Activated CD8-positive, alpha-beta memory T cell treated with anti-CD3 and anti-CD28 coated beads, Interleukin-2, amount 50 U/mL, for 1 hour (primary cell): ENCODE measurements at regions not wholly inside any gene's neighbourhood (a gene's known extent, or its start where the extent isn't known, plus 50 kb on each side); places are given as distances from the start of the nearest gene placed in this dataset.
"Not testable (repeated sequence)": the region's sequence is repeated elsewhere in the genome, so short reads cannot be mapped to it uniquely, and the experiment has no call there.

ENCODE experiments used
- DNase-seq: peaks from one replicate; pipeline ENCODE4 v3.0.0-alpha.2; 2020; ENCODE audit errors: extremely low read depth

DNA sequence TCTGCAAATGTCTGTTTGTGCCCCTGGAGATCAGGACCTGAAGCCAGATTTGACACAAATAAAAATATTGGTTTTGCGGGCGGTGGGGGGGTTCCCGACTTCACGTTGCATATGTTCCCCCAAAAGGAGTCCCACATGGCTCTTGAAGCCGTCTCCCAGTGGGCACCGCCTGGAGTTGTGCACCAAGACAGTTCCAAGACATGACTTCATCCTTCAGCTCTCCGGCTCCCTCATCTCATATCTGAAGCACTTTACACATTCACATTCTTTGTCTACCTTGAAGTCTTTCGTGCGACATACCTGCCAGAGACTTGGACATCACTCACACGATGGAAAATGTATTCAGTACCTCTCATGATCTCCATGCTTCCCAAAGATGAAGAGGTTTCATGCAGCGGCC is 362.8 kb upstream of the FOXK1 start:
- DNase-seq, result no peak

DNA sequence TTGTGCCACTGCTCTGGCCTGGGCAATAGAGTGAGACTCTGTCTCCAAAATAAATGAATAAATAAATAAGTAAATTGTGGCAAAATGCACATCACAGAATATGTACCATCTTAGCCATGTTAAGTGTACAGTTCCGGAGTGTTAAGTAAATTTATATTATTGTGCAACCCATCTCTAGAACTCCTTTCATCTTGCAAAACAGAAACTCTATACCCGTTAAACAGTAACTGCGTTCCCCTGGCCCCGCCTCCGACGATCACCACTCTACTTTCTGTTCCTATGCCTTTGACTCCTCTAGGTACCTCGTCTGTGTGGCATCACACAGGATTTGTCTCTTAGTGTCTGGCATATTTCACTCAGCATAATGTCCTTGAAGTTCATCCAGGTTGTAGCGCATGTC is 356.4 kb upstream of the FOXK1 start:
- DNase-seq, result no peak

DNA sequence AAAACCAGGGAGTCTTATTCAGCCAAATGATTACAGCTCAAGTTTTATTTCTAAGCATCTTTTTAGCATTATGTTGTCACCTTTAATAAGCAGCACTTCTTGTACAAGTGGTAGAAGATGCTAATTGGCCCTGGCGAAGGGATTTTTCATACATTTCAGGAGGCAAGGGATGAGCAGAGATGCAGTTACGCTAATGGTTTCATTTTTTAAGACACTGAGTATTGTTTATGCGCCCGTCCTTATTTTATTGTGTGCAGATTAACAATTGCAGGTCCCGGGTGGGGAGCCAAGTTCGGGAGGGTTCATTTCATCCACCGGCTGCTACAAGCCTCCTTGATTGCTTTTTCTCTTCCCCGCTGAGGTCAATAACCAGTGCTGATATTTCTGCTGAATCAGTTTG is 350.4 kb upstream of the FOXK1 start:
- DNase-seq, result no peak

DNA sequence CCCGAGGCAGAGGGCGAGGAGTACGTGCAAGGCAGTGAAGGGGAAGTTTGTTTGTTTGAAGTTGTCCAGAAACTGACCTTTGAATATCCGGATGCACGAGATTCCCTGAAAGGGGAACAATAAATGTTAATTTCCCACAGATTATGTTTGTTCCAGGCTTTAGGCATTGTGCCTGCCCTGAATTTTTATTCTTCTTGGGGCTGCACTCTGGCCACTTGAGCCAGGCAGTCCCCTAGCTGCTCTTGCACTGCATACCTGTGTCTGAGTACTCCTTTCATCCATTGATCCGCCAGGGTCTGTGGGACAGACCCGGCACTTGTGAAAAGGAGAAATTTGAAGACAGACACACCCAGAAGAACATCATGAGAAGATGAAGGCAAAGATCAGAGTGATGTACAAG is 343.5 kb upstream of the FOXK1 start:
- DNase-seq, result no peak

DNA sequence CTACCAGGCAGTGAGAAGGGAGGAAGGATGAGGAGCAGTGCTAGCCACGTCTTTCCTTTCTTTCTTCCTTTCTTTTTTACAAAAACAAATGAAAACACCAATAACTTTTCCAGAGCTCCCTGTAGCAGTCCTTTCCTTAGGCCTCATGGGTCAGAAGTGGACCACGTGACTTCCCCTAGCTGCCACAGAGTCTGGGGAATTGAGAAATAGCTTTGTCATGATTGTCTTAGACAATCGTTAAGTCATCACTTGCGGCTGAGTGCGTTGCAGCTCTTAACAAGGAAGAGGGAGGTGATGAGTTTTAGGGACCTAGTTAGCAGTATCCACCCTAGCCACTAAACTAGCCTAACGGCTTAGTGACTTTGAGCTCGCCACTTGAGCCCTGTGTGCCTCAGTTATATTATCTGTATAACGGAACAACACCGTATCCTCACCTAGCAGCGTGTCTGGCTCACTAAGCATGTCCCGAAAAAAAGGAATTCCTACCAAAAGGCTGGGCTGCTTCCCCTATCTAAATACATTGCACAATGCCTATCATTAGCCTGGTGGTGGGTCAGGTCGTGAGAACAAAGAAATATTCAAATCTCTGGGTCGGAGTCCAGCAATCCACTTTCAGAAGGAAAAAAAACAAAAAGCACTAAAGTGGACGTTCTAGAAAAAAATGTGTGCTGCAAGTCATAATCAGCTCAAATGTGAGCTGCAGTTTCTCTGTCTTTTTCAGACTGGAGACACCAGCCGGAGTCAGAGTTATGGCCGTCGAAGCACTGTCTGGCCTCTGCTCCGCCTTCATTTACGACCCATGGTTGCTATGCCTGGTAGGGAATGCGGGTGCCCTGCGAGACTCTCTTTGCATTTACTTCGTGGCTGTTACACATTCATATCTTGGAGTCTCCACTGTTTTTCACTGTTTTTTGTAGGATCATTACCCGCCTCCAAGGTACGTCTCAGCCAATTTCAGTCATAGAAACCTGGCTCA is 338.5 kb upstream of the FOXK1 start:
- DNase-seq, result no peak

DNA sequence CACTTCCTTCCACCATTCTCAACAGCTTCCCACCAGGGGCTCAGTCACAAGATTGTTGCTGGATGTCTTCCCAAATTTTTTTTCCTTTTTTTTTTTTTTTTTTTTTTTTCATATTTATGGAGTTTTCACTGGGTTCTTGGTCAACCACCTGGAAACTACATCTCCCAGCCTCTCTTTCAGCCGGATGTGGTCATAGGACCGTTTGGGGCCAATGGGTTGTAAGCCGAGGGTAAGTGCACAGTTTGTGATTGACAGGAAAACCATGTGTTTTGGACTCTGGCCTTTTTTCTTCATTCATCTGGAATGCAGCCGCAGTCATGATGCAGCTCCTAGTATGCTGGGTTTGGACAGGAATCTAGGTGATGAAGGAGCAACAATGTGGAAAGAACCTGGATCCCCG is 337.1 kb upstream of the FOXK1 start:
- no peak for DNase-seq

DNA sequence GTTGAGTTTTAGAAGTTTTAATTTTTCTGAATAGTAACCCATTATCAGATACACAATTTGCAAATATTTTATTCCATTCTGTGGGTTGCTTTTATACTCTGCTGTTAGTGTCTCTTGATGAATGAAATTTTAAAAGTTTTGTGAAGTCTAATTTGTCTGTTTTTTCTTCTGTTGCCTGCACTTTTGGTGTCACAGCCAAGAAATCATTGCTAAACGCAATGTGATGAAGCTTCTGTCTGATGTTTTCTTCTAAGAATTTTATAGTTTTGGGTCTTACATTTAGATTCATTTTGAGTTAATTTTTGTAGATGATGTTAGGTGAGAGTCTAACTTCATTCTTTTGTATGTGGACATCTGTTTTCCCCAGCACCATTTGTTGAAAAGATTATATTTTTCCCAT is 330.0 kb upstream of the FOXK1 start:
- no peak for DNase-seq

DNA sequence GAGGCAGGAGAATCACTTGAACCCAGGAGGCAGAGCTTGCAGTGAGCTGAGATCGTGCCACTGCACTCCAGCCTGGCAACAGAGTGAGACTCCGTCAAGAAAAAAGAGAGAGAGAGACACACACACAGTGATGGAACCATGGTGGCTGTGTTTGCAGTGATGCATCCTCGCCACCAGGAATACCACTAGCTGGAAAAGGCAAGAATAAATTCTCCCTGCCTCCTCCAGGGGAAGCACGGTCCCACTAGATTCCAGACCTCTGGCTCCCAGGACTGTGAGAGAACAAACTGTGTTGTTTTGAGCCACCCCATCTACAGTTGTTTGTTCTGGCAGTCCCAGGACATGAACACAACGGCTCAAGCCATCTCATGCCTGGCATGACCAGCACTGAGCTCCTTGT is 320.3 kb upstream of the FOXK1 start:
- no peak for DNase-seq

DNA sequence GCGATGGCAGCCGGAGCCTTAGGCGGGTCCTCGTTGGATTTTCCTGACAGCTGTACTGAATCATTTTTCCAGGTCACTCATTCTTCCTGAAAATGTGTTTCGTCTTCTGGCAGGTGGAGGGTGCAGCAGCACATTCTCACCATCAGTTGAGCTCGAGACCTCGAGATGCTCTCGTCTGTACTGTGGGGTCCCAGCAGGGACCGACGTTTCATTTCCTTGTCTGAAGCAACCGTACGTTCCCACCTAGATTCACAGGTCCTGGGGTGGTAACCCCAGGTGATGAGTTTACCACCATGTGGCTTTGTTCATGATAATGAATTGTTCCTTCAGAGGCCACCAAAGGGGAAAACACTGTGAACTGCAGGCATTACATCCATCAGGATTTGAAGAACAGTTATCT is 298.5 kb upstream of the FOXK1 start:
- DNase-seq, result no peak

DNA sequence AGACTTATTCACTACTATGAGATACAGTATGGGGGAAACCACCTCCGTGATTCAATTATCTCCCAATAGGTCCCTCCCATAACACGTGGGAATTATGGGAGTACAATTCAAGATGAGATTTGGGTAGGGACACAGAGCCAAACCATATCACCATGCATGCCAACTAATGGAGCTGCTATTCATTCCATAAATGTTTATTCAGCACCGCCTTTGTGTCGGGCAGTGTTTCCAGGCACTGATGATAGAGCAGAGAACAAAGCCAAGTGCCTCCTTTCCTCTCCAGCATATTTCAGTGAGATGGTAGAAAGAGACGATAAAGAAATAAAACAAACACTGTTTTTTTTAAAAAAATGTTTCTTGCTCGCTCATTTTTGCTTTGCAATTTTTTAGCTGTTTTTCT is 295.9 kb upstream of the FOXK1 start:
- no peak for DNase-seq

DNA sequence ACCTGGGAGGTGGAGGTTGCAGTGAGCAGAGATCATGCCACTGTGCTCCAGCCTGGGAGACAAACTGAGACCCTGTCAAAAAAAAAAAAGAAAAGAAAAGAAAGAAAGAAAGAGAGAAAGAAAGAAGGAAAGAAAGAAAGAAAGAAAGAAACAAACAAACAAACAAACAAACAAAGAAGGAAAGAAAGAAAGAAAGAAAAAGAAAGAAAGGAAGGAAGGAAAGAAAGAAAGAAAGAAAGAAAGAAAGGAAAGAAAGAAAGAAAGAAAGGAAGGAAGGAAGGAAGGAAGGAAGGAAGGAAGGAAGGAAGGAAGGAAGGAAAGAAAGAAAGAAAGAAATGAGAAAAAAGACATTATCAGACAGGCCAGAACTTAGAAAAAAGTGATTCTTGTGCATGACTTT is 291.0 kb upstream of the FOXK1 start:
- not testable (repeated sequence) for DNase-seq

DNA sequence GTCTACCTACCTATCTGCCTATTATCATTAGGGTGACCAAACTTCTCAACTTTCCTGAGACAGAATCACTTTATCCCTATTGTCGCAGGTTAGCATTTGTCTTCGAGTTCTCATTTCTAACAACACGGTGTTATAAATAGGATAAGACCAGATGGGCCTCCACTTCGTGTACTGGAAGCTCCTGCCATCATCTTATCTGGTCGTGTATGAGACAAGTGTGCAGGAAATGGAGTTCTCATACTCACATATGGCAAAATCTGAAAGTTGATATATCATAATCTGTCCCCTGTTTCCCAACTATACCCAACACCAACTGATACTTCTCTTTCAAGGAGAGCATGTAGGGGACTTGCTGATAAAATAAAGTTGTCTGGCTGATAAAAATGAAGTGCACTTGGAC is 287.4 kb upstream of the FOXK1 start:
- DNase-seq, result no peak

DNA sequence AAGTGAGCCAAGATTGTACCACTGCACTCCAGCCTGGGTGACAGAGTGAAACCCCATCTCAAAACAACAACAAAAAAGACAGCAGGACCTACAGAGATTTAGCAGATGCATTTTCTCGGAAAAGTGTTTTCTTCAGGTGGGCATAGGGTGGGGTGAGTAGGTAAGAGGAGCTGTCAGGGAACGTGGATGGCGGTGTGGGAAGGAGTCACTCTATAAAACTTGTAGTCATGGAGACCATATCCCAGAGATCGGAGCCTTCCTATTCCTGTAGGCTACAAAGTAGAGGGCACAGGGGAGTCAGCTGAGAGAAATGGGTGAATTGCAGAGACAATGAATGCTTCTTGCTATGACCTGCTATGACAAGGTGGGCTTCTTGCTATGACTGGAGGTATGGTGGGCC is 283.0 kb upstream of the FOXK1 start:
- no peak for DNase-seq

DNA sequence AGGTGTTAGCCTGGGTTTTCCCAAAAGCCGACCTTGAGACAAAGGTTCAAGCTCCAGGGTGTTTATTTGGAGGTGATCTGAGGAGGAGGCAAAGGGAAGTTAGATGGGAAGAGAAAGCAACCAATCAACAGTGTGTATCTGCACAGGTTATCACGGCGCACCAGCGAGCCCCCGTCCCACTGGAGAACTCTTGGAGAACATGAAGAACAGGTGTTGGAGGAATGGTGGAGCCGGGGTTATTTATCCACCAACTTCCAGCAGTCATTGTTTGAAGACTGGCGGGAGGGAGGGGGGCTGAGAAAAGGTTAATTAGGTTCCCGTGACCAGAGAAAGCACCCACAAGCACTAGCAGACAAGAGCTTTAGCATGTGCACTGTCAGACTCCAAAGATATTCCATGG is 282.5 kb upstream of the FOXK1 start:
- DNase-seq, result no peak

DNA sequence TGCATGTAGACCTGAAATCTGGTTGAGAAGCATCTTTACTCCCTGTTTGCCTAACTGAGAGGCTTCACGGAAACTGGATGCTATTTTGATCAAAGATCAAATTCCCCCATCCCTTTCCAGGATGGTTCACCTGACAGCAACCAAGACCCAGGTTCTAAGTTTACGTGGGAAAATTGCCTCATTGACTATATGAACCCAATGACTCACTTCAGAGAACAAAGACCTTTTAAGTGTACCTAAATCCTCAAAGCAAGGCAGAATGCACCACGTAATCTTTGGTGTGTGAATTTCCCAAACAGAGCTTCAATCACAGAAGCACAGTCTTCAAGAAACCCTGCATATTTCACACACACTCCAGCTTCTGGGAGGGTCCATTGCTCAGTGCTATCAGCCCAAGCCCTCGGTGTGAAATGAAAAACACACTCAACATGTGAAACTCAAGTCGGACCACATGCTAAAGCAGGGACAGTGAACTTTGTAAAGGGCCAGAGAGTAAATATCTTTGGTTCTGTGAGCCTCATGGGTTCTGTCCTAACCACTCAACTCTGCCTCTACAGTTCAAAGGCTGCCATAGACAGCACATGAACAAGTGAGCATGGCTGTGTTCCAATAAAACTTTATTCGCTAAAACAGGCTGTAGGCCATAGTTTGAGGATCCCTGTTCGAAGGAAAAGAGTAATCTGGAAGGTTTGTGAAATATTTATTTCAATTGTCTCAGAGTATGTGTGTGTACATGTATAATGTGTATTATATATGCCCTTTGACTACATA is 275.6 kb upstream of the FOXK1 start:
- no peak for DNase-seq

DNA sequence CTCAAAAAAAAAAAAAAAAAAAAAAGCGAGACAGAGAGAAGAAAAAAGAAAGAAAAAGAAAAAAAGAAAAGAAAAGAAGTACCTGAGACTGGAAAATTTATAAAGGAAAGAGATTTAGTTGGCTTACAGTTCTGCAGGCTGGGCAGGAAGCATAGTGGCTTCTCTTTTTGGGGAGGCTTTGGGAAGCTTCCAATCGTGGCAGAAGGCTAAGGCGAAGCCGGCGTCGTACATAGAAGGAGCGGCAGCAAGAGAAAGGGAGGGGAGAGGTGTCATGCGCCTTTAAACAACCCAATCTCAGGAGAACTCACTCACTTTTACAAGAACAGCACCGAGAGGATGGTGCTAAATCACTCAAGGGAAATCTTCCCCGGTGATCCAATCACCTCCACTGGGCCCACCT is 272.1 kb upstream of the FOXK1 start:
- DNase-seq, result no peak

DNA sequence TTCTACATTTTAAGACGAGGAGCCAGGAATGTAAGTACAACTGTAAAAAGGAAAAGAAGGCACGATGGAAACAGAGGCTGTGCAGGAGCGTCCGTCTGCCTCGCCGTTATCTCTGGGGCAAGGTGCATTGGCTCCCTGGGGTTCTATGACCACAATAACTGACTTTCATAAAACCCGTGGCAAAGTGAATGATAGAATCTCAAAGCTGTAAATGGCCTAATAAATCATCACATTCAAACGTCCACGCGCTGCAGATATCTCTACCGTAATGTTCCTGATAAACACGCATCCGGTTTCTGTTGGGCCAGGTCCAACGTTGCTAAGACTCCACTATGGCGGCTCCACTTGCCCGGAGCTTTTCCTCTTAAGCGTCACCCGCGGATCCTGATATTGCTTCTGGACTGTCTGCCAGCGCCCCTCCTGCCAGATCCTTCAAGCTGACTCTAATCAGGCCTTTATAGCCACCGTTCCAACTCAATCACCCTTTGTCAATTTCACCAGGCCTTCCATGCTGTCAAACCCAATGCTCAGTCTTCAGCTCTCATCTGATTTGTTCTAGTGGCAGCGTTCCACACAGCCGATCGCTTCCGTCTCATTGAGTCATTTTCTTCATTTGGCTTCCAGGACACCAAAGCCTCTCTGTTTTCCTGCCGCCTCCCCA is 265.6 kb upstream of the FOXK1 start:
- no peak for DNase-seq

DNA sequence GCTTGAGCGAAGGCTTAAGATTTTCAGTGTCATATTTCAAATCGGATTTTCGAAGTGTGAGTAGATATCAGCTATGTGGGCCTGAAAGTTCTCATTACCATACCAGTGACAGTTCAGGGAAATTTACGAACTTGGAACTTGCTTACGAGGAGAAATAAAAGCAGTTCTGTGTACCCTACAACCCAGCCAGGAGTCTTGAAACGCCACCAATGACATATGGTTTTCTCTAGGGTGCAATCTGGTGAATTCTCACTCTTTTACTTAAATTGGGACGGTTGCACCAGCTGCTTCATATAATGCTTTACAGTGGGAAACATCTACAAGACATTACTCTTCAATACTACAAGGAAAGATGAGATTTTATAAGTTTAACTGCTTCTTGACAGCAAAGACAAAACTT is 253.6 kb upstream of the FOXK1 start:
- DNase-seq, result no peak

DNA sequence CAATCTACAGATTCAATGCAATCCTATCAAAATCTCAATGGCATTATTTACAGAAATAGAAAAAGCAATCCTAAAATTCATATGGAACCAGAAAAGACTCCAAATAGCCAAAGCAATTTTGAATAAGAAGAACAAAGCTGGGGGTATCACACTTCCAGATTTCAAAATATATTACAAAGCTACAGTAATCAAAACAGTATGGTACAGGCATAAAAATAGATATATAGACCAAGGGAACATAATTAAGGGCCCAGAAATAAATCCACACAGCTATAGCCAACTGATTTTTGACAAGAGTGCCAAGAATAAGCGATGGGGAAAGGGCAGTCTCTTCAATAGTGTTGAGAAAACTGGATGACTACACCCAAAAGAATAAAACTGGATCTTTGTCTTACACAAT is 251.9 kb upstream of the FOXK1 start:
- no peak for DNase-seq

DNA sequence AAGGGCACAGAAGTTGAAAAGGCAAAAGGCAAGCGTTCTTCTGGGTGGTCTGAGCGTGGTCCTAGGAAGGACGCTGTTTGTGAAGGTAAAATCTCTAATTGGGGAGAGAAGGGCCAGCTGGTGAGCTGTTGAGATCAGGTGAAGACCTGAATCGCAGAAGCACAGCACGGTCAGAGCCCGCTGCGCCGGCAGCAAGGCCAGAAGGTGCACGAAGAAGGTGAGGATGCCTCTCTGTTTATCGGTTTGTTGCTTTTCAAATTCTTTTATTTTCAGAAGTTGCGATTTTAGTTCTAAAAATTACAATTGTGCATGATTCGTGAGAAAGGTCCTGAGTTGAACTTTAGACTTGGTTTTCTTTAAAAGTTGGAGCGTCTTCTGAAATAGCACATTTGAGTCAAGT is 247.8 kb upstream of the FOXK1 start:
- no peak for DNase-seq

DNA sequence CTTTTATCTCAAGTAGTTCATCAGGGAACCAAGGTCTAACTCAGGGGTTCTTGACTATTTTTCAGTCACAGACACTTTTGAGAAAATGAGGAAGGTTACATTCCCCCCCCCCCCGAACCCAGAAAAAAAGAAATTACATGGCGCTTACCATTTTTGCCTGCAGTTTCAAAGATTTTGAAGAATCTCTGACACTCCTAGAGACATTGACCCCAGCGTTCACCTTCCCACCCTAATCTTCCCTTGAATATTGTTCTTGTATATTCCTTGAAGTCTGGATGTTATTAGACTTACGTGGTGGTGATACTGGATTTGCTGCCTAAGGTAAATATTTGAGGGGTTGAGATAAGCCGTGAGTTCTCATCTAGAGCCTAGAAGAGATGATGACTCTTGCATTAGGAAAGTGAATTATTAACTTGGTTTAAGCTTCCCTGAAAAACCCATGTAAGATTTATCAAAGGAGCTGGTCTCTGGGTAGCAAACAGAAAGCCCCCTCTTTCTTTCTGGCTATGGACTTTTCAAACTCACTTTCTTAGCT is 245.7 kb upstream of the FOXK1 start:
- DNase-seq, result no peak

DNA sequence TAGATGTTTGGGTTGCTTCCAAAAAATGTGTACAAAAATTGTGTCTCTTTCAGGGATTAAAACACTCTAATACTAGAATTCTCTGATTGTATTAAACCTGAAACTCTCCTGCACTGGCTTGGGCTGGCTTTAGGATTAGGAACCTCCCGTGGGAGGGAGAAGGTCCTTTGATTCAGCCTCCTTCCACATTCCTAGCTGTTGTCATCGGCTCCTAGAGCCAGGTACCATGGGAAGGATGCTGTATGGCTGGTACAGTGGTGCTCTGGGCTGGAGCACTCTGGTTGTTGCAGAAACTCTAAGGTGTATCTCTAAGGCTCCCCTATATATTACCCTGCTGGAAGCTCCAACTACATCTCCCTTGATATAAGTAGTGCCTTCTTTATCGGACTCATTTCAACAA is 245.2 kb upstream of the FOXK1 start:
- no peak for DNase-seq
